Peyer's patch (tissue), 4 donors: ENCODE measurements at regions not wholly inside any gene's neighbourhood (a gene's known extent, or its start where the extent isn't known, plus 50 kb on each side); places are given as distances from the start of the nearest gene placed in this dataset.

Source experiments
- CTCF ChIP-seq, 6 experiments: fragments of 450-650 bp in 4 of 6; fragments of 200-600 bp in 2 of 6; sonication (generic) in 1 of 6; IDR thresholded peaks; one replicate each; pipeline ENCODE4 v1.5.1; 2017 to 2019; ENCODE audit warnings: antibody characterized with exemption in 6 of 6, mild to moderate bottlenecking in 3 of 6, moderate library complexity in 1 of 6
- POLR2A ChIP-seq, 2 donors: fragments of 450-650 bp; IDR thresholded peaks; one replicate each; pipeline ENCODE4 v1.5.1; 2017; ENCODE audit warnings: antibody characterized with exemption in 2 of 2, mild to moderate bottlenecking in 2 of 2, moderate library complexity in 2 of 2

DNA sequence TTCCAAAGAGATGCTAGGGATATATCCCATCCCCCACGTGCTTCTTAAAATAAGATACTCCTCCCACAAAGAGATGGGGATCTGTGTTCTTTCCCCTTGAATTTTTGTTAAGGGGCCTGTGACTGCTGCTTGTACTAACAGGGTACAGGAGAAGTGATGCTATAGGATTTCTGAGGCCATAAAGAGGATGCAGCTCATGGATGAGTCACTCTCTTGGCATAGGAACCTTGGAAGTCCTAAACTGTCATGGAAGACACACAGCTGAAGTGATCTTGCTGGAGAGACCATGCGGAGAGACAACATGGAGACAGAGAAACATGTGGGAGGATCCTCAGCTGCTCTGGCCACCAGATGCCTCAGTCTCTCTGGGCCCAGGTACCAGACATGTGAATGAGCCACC is 157.2 kb downstream of the S1PR1 start:
- TF ChIP-seq POLR2A (IDR thresholded peaks at IDR 0.05) (no peak), CTCF (IDR thresholded peaks at IDR 0.05) (no peak)
